NCI-H82 (cell line): ENCODE measurements at regions not wholly inside any gene's neighbourhood (a gene's known extent, or its start where the extent isn't known, plus 50 kb on each side); places are given as distances from the start of the nearest gene placed in this dataset.

Experiments used
- DNase-seq: peaks from one replicate; lab custom pipeline; 2025; lab: John Stamatoyannopoulos, UW

GRCh38 chr2:121969166-121969565 is 213.7 kb downstream of the TSN start:
- no peak for DNase-seq

DNA sequence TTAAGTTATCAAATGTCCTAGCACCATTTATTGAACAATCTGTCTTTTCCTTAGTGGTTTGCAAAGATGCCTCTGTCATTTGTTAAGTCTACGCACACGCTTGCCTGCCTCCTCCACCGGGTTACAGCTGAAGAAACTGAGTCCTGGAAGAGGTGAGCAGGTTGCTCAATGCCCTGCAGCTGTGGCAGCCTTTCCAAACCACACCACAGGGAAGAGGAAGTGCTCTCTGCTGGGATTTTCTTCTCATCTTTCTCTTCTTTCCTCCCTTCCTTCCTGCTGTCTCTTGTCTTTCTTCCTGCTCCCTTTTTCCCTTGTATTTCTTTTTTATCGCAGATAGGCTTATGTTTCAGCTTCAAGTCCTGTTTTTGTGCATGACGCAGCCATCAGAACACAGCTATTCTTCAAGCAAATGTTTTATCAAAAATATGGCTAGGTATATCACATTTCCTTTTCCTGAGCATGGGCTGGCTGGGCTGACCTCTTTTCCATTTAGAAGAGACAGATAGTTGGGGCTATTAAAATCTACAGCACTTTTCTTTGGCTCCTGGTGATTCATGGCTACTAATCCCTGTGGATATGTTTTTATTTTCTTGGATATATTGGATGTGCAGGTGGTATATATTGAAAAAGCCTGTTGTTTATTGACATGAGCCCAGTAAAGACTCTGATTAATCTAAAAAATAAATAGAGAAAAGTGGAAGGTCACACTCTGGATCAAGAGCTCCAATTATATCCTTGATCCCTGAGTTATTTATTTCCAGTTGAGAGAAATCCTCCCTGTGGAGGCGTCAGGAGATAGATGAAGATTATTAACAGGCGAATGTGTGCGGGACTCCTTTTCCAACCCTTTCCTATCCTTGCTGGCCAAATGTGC is 214.6 kb downstream of the TSN start:
- DNase-seq: peak; percentile 14

GRCh38 chr2:121972203-121972602 is 216.8 kb downstream of the TSN start:
- DNase-seq: no peak

GRCh38 chr2:121974897-121975661 is 219.6 kb downstream of the TSN start:
- peak; percentile 95 for DNase-seq

- DNase-seq: peak; percentile 40
Observed at GRCh38 chr2:121976926-121977325, 221.5 kb downstream of the TSN start.

GRCh38 chr2:121977326-121977725 is 221.9 kb downstream of the TSN start:
- DNase-seq: no peak

GRCh38 chr2:121992700-121993099 is 237.2 kb downstream of the TSN start:
- DNase-seq: peak; percentile 10

- DNase-seq: peak; percentile 23
Observed at GRCh38 chr2:121993682-121994081, 238.2 kb downstream of the TSN start.

DNA sequence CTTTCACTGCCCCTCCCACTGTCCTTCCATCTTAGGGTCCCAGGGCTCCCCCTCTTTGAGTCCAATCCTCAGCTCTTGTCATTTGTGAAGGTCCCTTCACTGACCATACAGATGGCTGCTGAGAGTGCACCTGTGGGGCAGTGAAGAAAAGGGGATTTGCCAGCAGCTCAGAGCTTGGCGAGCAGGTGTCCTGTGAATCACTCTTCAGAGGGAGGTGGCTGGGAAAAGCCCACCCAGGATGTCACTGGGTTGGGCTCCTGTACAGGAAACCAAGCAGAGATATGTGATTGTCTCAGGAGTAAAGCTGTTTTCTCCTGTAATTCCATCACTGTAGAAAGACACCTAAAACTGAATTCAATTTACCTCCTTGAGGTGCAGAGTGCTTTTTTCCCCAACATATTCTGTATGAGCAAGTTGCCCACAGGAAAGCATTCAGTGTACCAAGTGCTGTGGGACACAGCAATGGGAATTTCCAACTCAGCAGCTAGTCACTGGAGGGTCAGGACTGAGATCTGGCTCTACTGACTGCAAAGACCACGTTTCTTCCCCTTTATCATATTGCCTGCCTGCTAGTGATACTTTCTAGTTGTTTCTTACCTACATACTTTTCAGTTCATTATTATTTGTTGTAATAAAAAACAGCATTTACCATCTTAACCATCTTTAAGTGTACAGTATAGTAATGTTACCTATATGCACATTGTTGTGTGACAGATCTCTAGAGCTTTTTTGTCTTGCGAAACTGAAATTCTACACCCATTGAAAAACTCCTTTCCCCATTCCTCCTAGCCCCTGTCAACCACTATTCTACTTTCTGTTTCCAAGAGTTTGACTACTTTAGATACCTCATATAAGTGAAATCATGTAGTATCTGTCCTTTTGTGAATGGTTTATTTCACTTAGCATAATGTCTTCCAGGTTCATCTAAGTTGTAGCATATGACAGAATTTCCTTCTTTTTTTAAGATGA is 239.1 kb downstream of the TSN start:
- DNase-seq: no peak

DNA sequence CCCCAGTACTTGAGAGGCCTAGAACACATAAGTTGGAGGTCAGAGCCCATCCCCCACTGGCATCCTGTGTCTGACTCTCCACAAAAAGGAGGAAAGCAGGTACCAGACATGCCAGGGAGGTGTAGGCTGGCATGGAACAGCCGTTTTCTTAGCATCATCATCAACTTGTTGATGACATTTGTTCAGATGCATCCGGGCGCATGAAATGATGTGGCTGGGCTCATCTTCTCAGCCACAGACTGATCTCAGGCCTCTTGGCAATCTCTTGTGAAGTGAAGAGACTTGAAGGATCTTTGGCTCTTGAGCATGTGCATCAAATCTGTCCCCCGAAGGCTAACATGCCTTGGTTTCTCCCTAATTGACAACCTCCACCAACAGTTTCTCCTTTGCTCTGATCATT is 243.3 kb downstream of the TSN start:
- DNase-seq: no peak

GRCh38 chr2:121999264-121999663 is 243.8 kb downstream of the TSN start:
- no peak for DNase-seq

GRCh38 chr2:122000556-122001340 is 245.3 kb downstream of the TSN start:
- no peak for DNase-seq

GRCh38 chr2:122001441-122001874 is 246.0 kb downstream of the TSN start:
- DNase-seq: no peak

DNA sequence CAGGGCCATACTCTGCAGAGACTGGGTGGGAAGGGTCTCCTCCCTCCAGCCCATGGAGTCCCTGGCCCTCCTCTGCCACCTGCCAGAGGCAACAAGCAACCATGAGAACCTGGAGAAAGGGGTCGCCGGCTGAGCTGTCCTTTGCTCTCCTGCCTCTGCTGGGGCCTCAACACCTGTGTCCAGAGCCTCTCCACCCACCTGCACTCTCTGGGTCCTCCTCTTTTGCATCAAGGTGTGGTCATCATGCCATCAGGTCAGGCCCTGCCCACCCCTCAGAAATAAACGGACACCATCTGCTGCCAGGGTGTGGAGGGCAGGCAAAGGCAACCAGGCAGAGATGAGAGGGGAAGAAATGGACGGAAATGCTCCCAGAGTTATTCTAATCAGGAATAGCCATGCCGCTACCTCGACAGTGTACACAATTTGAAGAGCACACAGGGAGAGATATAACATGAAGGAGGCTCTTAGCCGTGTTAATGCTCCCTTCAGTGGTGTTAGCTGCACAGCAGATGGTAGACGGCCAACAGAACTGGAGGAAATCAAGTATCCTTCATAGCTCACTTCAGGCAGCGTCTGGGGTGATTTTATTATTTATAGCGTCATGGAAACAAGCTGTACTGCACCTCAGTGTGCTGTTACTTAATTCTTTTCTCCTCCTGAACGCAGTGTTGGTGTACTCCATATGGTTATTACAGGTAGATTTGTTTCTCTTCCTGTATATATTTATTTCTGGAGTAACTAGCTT is 247.9 kb downstream of the TSN start:
- DNase-seq: peak; percentile 42

DNA sequence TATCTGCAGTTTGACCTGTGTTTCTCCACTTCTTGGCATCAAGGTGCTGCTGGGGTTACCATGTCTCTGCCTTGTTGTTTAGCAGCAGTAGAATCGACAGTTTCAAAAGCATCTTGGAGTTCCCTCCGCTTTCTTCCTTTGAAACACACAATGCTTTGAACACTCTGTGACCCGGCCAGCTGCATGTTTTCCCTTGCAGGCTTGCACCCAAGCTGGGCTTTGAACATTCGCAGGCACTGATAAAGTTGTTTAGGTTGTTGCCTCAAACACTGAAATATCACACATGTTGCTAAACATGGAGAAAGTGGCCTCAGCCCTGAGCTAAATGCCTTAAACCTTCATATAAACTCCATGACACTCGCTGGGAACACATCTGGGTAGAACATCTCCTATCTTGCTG is 251.7 kb downstream of the TSN start:
- DNase-seq: no peak

DNA sequence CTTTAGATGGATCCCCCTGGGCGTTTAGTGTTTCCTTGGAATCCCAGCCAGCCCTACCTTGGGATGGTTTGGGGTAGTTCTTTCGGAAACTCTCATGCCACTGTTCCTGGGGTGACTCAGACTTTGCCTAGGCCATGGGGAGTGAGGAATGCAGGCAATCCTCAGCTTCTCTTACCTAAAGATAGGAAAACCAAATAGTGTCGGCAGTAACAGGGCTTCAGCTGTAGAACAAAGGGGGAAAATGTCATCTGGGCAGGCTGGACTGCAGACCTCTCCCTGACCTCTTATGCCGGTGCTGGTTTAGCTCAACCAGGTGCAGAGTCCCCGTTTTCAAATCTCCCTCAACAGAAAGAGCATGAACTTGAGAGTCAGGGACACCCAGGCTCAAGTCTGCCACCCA is 252.1 kb downstream of the TSN start:
- DNase-seq: no peak

- no peak for DNase-seq
Observed at GRCh38 chr2:122009561-122009960, 254.1 kb downstream of the TSN start.

GRCh38 chr2:122011493-122012270 is 256.2 kb downstream of the TSN start:
- DNase-seq: no peak

DNA sequence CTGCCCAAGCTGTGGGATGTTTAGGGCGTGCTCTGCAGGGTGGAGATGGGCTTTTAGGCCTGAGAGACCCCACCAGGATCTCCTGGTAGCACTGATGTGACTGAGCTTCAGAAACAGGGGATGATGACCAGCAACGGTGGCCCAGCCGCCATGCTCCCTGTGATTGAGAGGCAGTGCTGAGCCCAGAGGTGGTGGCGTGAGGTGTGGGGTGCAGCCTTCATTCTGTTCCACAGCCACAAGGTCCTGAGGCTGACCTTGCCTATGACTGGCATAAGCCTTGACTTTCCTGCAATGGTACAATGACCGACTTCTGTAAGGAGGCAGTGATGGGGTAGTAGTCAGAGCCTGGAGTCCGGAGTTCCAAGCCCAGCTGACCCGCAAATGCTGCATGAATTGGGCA is 263.3 kb downstream of the TSN start:
- DNase-seq: no peak

- DNase-seq: no peak
Observed at GRCh38 chr2:122019724-122020123, 264.3 kb downstream of the TSN start.
